ENCODE measurements at regions not wholly inside any gene's neighbourhood (a gene's known extent, or its start where the extent isn't known, plus 50 kb on each side); places are given as distances from the start of the nearest gene placed in this dataset.

DNA sequence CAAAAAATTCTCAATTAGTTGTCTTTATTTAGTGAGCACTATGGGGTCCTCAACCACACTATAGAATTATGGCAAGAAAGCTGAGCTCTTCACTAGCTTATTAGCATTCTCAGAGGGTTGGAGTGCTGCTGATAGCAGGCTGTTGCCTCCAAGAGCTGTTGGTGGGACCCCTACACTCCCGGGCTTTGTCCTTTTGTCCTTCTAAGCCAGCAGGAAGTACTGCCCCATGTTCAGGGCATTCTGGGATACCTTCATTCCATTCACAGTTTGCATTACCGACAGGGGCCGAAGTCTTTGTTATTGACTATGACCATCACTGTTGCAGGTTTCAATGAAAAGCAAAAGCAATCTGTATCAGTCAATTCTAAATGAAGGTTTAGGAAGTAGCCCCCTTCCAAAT lies 89.5 kb upstream of the OTX2 start:
- TF ChIP-seq CTCF (IDR thresholded peaks at IDR 0.05 in 8 of 11, conservative IDR thresholded peaks at IDR 0.05 in 3 of 11) (no peak), POLR2A (IDR thresholded peaks at IDR 0.05) (no peak), POLR2AphosphoS5 (IDR thresholded peaks at IDR 0.05) (no peak)

All from spleen (tissue), 7 donors.